ENCODE measurements at regions not wholly inside any gene's neighbourhood (a gene's known extent, or its start where the extent isn't known, plus 50 kb on each side); places are given as distances from the start of the nearest gene placed in this dataset.

GRCh38 chr7:109176661-109177060 lies 607.0 kb downstream of the DNAJB9 start:
- Histone ChIP-seq H3K27me3 (replicated peaks; ENCODE audit: insufficient read depth) (no peaks in the 10 kb centered on the region), H3K27ac (no peak overlapping the region), H3K9me3 (no peaks in the 10 kb centered on the region), H3K36me3 (no peaks in the 10 kb centered on the region), H3K4me1 (replicated peaks) (no peaks in the 10 kb centered on the region), H3K4me3 (no peak overlapping the region)
- intact Hi-C loops (cut with DNase I), result no loop called here
- no peak for DNase-seq (ENCODE audit: low spot score)
- TF ChIP-seq POLR2AphosphoS5 (IDR thresholded peaks at IDR 0.05), result no peak
- no peak for TF ChIP-seq POLR2A (IDR thresholded peaks at IDR 0.05)
- no peak for TF ChIP-seq CTCF (IDR thresholded peaks at IDR 0.05)

DNA sequence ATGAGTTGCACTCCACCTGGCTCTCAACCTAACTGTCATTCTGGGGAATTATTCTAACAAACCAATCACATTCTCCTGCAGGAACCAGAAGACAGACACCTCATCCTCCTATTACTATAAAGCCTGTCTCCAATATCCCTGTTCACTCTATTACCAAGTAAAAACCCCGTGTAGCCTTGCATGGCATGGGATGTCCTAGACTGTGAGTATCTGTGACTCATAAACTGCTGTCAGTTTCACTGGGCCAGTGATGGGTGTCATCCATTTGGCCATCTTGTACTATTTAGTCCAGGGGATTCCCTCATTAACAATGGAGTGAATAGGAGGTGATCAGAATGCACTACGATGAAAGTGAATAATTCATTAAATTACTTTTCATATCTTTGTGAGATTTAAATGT lies 608.7 kb downstream of the DNAJB9 start:
- Histone ChIP-seq H3K27ac (no peak overlapping the region), H3K27me3 (replicated peaks; ENCODE audit: insufficient read depth) (no peaks in the 10 kb centered on the region), H3K4me1 (replicated peaks) (no peaks in the 10 kb centered on the region), H3K4me3 (no peak overlapping the region), H3K9me3 (no peaks in the 10 kb centered on the region), H3K36me3 (no peaks in the 10 kb centered on the region)
- WGBS, result 86% methylated on average over 2 of the region's 2 CpGs
- TF ChIP-seq POLR2AphosphoS5 (IDR thresholded peaks at IDR 0.05) (no peak), CTCF (IDR thresholded peaks at IDR 0.05) (no peak), POLR2A (IDR thresholded peaks at IDR 0.05) (no peak)
- intact Hi-C loops (cut with DNase I), result no loop called here
- DNase-seq (ENCODE audit: low spot score), result no peak

- WGBS, result 81% methylated on average over 3 of the region's 3 CpGs
- no peak for DNase-seq (ENCODE audit: low spot score)
- TF ChIP-seq POLR2AphosphoS5 (IDR thresholded peaks at IDR 0.05), result no peak
- TF ChIP-seq CTCF (IDR thresholded peaks at IDR 0.05), result no peak
- no peak for TF ChIP-seq POLR2A (IDR thresholded peaks at IDR 0.05)
Observed at GRCh38 chr7:109179601-109180000, 609.9 kb downstream of the DNAJB9 start.

DNA sequence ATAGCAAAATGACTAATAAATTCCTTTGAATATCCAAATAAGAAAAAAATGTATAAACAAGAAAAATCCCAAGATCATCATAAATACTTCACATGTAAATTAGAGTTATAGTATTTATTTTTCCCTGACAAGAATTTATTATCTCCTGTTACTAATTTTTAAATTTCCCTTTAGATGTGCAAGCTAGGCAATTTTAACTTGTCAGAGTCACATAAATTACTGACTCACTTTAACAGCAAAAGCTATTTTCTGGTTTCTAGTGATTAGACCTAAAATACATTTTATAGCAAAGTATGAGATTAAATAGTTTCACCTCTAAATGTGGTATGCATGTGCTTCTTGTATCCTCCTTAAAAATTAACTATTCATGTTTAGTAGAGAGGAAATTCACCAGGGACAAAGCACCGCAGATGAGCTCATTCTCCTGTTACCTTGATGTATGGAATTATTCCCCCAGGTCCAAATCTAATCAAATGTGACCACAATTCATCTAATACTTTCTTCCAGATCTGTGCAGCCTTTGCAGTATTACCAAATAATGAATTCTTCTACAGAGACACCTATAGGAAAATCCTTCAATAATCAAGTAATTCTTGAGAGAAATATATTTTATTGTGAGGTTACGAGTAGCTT lies 621.2 kb downstream of the DNAJB9 start:
- intact Hi-C loops (cut with DNase I), result no loop called here
- TF ChIP-seq CTCF (IDR thresholded peaks at IDR 0.05), result no peak
- TF ChIP-seq POLR2A (IDR thresholded peaks at IDR 0.05), result no peak
- no peak for TF ChIP-seq POLR2AphosphoS5 (IDR thresholded peaks at IDR 0.05)
- no peaks in the 10 kb centered on the region for H3K9me3 ChIP-seq
- no peaks in the 10 kb centered on the region for H3K27me3 ChIP-seq (replicated peaks; ENCODE audit: insufficient read depth)
- H3K27ac ChIP-seq, result no peak overlapping the region
- no peaks in the 10 kb centered on the region for H3K36me3 ChIP-seq
- no peak overlapping the region for H3K4me3 ChIP-seq
- no peaks in the 10 kb centered on the region for H3K4me1 ChIP-seq (replicated peaks)
- no peak for DNase-seq (ENCODE audit: low spot score)
- 80% methylated on average over 2 of the region's 2 CpGs for WGBS

More at GRCh38 chr7:109179601-109180000, 609.9 kb downstream of the DNAJB9 start:
- Histone ChIP-seq H3K4me1 (replicated peaks) (no peaks in the 10 kb centered on the region), H3K27ac (no peak overlapping the region), H3K4me3 (no peak overlapping the region), H3K36me3 (no peaks in the 10 kb centered on the region), H3K27me3 (replicated peaks; ENCODE audit: insufficient read depth) (no peaks in the 10 kb centered on the region), H3K9me3 (no peaks in the 10 kb centered on the region)
- intact Hi-C loops (cut with DNase I), result no loop called here

DNA sequence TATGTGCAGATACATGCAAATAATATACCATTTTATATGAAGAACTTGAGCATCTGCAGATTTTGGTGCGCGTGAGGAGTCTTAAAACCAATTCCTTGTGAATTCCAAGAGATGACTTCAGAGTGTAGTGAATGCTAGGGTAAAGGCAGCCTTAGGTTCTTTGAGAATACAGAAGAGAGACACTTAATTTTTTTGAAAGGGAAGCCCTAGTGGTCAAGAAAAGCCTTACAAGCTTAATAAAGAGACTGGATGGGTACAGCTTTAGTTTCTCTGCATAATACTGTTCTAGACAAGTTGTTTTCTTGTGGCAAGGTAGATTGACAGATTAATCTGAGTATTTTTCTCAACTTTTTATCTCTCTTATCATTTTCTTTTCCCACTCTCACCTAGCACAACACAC lies 636.5 kb downstream of the DNAJB9 start:
- no peaks in the 10 kb centered on the region for H3K4me1 ChIP-seq (replicated peaks)
- H3K27me3 ChIP-seq (replicated peaks; ENCODE audit: insufficient read depth), result no peaks in the 10 kb centered on the region
- H3K27ac ChIP-seq, result no peak overlapping the region
- intact Hi-C loops (cut with DNase I), result no loop called here
- H3K36me3 ChIP-seq, result no peaks in the 10 kb centered on the region
- no peak for TF ChIP-seq POLR2A (IDR thresholded peaks at IDR 0.05)
- no peak for TF ChIP-seq CTCF (IDR thresholded peaks at IDR 0.05)
- no peak for TF ChIP-seq POLR2AphosphoS5 (IDR thresholded peaks at IDR 0.05)
- 97% methylated on average over 2 of the region's 2 CpGs for WGBS
- DNase-seq (ENCODE audit: low spot score), result no peak
- no peak overlapping the region for H3K4me3 ChIP-seq
- no peaks in the 10 kb centered on the region for H3K9me3 ChIP-seq
